GM23338 (cell line): ENCODE measurements at regions not wholly inside any gene's neighbourhood (a gene's known extent, or its start where the extent isn't known, plus 50 kb on each side); places are given as distances from the start of the nearest gene placed in this dataset.

Source experiments
- EZH2 ChIP-seq: fragments of 200-600 bp; sonication (generic); IDR thresholded peaks from one replicate; pipeline ENCODE4 v1.8.0; 2017; ENCODE audit warnings: antibody characterized with exemption, mild to moderate bottlenecking, low read depth; ENCODE audit not compliant: unreplicated experiment
- EZH2phosphoT487 ChIP-seq: fragments of 200-600 bp; sonication (generic); IDR thresholded peaks from one replicate; pipeline ENCODE4 v1.8.1; 2018; ENCODE audit warnings: antibody characterized with exemption; ENCODE audit not compliant: unreplicated experiment
- NANOG ChIP-seq: IDR thresholded peaks from 2 replicates; pipeline ENCODE4 v1.6.1; 2016; ENCODE audit warnings: antibody characterized with exemption, borderline replicate concordance
- POLR2AphosphoS5 ChIP-seq: IDR thresholded peaks from 2 replicates; pipeline ENCODE4 v1.6.1; 2016; ENCODE audit warnings: antibody characterized with exemption, low read depth
- STAT1 ChIP-seq: IDR thresholded peaks from one replicate; pipeline ENCODE4 v1.6.1; 2016; ENCODE audit warnings: antibody characterized with exemption; ENCODE audit not compliant: unreplicated experiment
- TF ChIP-seq, protein P1 (sequence below), 2 experiments: fragments of 200-600 bp in 1 of 2; sonication (generic) in 1 of 2; conservative IDR thresholded peaks; 2 replicates each; pipeline versions ENCODE4 v1.5.1 to v1.6.1; 2016 to 2017; ENCODE audit warnings: antibody characterized with exemption in 2 of 2, low read depth in 2 of 2, mild to moderate bottlenecking in 2 of 2, moderate library complexity in 1 of 2

DNA sequence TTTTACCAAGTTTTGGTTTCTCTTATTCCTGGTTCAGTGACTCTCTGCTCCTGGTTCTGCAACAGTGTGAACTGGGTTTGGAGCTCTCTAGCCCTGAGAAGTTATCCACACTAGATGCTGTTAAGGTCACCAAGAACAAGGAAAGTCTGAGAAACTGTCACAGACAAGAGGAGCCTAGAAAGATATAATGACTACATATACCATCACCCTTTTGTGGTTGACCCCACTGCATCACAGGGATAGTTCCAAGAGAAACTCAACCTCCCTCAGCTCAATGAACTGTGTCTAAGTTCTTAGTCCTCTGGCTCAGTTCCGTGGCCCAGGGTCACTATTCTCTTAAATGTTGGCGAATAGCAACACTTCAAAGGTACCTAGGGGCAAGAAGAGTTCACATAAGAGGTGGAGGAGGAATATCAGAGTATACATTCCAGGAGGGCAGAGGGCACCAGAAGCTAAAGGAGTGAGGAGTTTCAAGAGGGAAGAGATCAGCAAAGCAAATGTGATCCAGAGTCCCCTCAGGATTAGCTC is 171.5 kb downstream of the BUB3 start:
- TF ChIP-seq, protein P1, sequence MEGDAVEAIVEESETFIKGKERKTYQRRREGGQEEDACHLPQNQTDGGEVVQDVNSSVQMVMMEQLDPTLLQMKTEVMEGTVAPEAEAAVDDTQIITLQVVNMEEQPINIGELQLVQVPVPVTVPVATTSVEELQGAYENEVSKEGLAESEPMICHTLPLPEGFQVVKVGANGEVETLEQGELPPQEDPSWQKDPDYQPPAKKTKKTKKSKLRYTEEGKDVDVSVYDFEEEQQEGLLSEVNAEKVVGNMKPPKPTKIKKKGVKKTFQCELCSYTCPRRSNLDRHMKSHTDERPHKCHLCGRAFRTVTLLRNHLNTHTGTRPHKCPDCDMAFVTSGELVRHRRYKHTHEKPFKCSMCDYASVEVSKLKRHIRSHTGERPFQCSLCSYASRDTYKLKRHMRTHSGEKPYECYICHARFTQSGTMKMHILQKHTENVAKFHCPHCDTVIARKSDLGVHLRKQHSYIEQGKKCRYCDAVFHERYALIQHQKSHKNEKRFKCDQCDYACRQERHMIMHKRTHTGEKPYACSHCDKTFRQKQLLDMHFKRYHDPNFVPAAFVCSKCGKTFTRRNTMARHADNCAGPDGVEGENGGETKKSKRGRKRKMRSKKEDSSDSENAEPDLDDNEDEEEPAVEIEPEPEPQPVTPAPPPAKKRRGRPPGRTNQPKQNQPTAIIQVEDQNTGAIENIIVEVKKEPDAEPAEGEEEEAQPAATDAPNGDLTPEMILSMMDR (conservative IDR thresholded peaks at IDR 0.05; ENCODE audit: low read depth in 2 of 2) = no peak
- no peak for TF ChIP-seq EZH2phosphoT487
- TF ChIP-seq EZH2 = no peak
- TF ChIP-seq POLR2AphosphoS5 = no peak
- TF ChIP-seq STAT1 = no peak
- no peak for TF ChIP-seq NANOG
